ENCODE measurements at regions not wholly inside any gene's neighbourhood (a gene's known extent, or its start where the extent isn't known, plus 50 kb on each side); places are given as distances from the start of the nearest gene placed in this dataset.

DNA sequence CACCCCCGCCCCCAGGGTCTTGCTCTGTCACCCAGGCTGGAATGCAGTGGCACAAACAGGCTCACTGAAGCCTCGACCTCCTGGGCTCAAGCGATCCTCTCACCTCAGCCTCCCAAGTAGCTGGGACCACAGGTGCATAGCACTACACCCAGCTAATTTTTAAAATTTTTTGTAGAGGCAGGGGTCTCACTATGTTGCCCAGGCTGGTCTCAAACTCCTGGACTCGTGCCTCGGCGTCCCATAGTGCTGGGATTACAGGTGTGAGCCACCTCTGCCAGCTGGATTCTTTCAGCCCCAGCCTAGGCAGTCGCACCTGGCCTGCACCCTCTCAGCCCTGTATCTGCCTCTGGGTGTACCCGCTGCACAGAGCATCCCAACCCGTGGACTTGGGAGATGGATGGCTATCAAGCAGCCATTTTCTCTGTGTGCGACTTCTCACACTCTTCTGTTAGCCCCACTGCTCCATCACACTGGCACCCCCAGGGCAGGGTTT, 166.4 kb upstream of the HAAO start:
- no peaks in the 10 kb centered on the region for H3K27me3 ChIP-seq (ENCODE audit: control insufficient read depth, insufficient read depth, low read length)
- H3K4me3 ChIP-seq (ENCODE audit: low read depth, low read length): no peak overlapping the region
- CTCF ChIA-PET: no interaction called here
- TF ChIP-seq, protein P1, sequence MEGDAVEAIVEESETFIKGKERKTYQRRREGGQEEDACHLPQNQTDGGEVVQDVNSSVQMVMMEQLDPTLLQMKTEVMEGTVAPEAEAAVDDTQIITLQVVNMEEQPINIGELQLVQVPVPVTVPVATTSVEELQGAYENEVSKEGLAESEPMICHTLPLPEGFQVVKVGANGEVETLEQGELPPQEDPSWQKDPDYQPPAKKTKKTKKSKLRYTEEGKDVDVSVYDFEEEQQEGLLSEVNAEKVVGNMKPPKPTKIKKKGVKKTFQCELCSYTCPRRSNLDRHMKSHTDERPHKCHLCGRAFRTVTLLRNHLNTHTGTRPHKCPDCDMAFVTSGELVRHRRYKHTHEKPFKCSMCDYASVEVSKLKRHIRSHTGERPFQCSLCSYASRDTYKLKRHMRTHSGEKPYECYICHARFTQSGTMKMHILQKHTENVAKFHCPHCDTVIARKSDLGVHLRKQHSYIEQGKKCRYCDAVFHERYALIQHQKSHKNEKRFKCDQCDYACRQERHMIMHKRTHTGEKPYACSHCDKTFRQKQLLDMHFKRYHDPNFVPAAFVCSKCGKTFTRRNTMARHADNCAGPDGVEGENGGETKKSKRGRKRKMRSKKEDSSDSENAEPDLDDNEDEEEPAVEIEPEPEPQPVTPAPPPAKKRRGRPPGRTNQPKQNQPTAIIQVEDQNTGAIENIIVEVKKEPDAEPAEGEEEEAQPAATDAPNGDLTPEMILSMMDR (IDR thresholded peaks at IDR 0.05; ENCODE audit: low read depth, low read length): no peak
- DNase-seq (ENCODE audit: low read depth, low spot score): no peak
- no peaks in the 10 kb centered on the region; the same call in 1 of the 2 replicates for H3K9me3 ChIP-seq (ENCODE audit: control insufficient read depth, insufficient read depth, low read length)
- peak overlapping the region; percentile 73 for H3K27ac ChIP-seq (ENCODE audit: low read depth, low read length)
- POLR2A ChIA-PET: interaction anchor here (0.8 kb wide), 1 partner anchor 262 kb away, joined by 3 read pairs; no protein-coding TSS in a partner anchor

DNA sequence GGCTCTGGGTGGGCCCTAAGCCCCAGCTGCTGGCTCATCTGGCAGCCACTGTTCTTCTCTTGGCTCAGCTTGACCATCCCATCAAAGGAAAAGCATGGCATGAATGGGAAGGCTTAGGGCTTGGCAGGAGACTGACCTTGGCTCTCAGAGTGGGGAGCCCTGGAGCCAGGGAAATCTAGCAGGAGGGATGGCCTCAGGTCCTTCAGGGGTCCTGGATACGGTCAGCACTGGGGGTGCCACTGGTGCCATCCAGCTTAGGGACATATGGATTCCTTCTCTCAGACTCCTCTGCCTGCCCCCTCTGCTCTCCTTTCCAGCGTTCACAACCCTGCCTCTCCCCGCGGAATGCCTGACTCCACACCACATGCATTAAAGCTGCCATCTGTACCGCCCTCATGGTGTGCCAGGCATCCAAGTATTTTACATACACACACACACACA, 165.5 kb upstream of the HAAO start:
- no peaks in the 10 kb centered on the region; the same call in 1 of the 2 replicates for H3K9me3 ChIP-seq (ENCODE audit: control insufficient read depth, insufficient read depth, low read length)
- ChIA-PET POLR2A (interaction anchor here (0.8 kb wide), 1 partner anchor 263 kb away, joined by 3 read pairs; no protein-coding TSS in a partner anchor), CTCF (interaction anchor here (0.6 kb wide), 1 partner anchor 563 kb away, joined by 3 read pairs; no protein-coding TSS in a partner anchor)
- H3K27ac ChIP-seq (ENCODE audit: low read depth, low read length): no peak overlapping the region
- no peak overlapping the region for H3K4me3 ChIP-seq (ENCODE audit: low read depth, low read length)
- H3K27me3 ChIP-seq (ENCODE audit: control insufficient read depth, insufficient read depth, low read length): no peaks in the 10 kb centered on the region
- TF ChIP-seq, protein P1 (IDR thresholded peaks at IDR 0.05; ENCODE audit: low read depth, low read length): no peak
- no peak for DNase-seq (ENCODE audit: low read depth, low spot score)

GRCh38 chr2:42957109-42957860, 164.9 kb upstream of the HAAO start:
- H3K27me3 ChIP-seq (ENCODE audit: control insufficient read depth, insufficient read depth, low read length): no peaks in the 10 kb centered on the region
- no peak for DNase-seq (ENCODE audit: low read depth, low spot score)
- H3K9me3 ChIP-seq (ENCODE audit: control insufficient read depth, insufficient read depth, low read length): no peaks in the 10 kb centered on the region; the same call in 1 of the 2 replicates
- no peak overlapping the region for H3K27ac ChIP-seq (ENCODE audit: low read depth, low read length)
- ChIA-PET CTCF (interaction anchor here (0.6 kb wide), 1 partner anchor 563 kb away, joined by 3 read pairs; no protein-coding TSS in a partner anchor), POLR2A (no interaction called here)
- TF ChIP-seq, protein P1 (IDR thresholded peaks at IDR 0.05; ENCODE audit: low read depth, low read length): no peak
- H3K4me3 ChIP-seq (ENCODE audit: low read depth, low read length): no peak overlapping the region

DNA sequence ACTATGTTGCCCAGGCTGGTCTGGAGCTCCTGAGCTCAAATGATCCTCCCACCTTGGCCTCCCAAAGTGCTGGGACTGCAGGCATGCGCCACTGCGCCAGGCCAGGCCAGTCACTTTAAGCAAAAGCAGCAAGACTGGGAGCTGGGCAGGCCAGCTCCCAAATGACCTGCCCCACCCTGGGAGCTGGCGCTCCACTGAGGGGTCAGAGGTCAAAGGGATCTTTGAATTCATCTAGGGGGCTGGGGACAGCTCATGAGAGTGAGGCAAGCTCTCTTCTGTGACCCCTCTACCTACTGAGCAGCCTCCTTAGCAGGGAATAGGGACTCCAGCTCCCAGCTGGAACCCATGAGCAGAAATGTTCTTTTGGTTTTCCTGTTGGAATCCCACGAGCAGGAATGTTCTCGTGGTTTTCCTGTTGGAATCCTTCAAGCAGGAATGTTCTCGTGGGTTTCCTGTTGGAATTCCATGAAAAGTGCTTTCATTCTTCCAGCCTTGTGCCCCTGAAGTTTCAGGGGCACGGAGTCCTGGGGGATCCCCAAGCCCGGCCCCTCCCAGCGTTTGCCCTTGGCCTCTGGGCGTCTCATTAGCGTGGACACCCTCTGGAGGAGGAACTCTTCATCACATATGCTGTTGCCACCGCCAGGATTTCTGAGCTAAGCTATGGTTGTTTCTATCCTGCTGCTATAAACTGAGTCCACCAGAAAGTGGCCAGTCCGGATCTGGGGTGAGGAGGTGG, 162.0 kb upstream of the HAAO start:
- POLR2A ChIA-PET: no interaction called here
- CTCF ChIA-PET: interaction anchor here (0.6 to 1.9 kb wide), 4 partner anchors 21 to 530 kb away, joined by 3 to 6 read pairs (median 5); no protein-coding TSS in a partner anchor
- no peak for DNase-seq (ENCODE audit: low read depth, low spot score)
- TF ChIP-seq, protein P1 (IDR thresholded peaks at IDR 0.05; ENCODE audit: low read depth, low read length): 0 out of 2 replicates have a peak, but pooled peaks have one; percentile 11
- peak overlapping the region; percentile 25 for H3K27ac ChIP-seq (ENCODE audit: low read depth, low read length)
- no peaks in the 10 kb centered on the region; the same call in 1 of the 2 replicates for H3K9me3 ChIP-seq (ENCODE audit: control insufficient read depth, insufficient read depth, low read length)
- H3K4me3 ChIP-seq (ENCODE audit: low read depth, low read length): no peak overlapping the region
- no peaks in the 10 kb centered on the region for H3K27me3 ChIP-seq (ENCODE audit: control insufficient read depth, insufficient read depth, low read length)

All from AG04450 (cell line).